Choroid plexus epithelial cell (primary cell): ENCODE measurements at regions not wholly inside any gene's neighbourhood (a gene's known extent, or its start where the extent isn't known, plus 50 kb on each side); places are given as distances from the start of the nearest gene placed in this dataset.
"Not testable (repeated sequence)": the region's sequence is repeated elsewhere in the genome, so short reads cannot be mapped to it uniquely, and the experiment has no call there.

Experiments used
- DNase-seq: peaks from one replicate; pipeline ENCODE4 v3.0.0-alpha.2; 2010; ENCODE audit warnings: low read depth
- H3K4me3 ChIP-seq: 2 replicates; pipeline ENCODE4 v1.5.1; 2011; ENCODE audit warnings: low read depth, mild to moderate bottlenecking, control low read depth, low read length, moderate library complexity
- CTCF ChIP-seq: conservative IDR thresholded peaks from 2 replicates; pipeline ENCODE4 v1.5.1; 2011; ENCODE audit warnings: low read depth, mild to moderate bottlenecking, control low read depth, inconsistent platforms, low read length, moderate library complexity

GRCh38 chrX:980587-981235, 231.7 kb downstream of the CRLF2 start:
- H3K4me3 ChIP-seq = no peak overlapping the region
- DNase-seq = no peak
- TF ChIP-seq CTCF = no peak

GRCh38 chrX:979127-979526, 233.3 kb downstream of the CRLF2 start:
- H3K4me3 ChIP-seq, DNase-seq: not testable (repeated sequence)

- DNase-seq = no peak
- no peak overlapping the region for H3K4me3 ChIP-seq
- TF ChIP-seq CTCF = no peak
Observed at GRCh38 chrX:973010-973632, 239.3 kb downstream of the CRLF2 start.

GRCh38 chrX:968148-968965, 244.1 kb downstream of the CRLF2 start:
- no peak for DNase-seq
- no peak overlapping the region for H3K4me3 ChIP-seq
- no peak for TF ChIP-seq CTCF

GRCh38 chrX:966396-967070, 245.9 kb downstream of the CRLF2 start:
- no peak for TF ChIP-seq CTCF
- no peak overlapping the region for H3K4me3 ChIP-seq
- no peak for DNase-seq

- no peak for TF ChIP-seq CTCF
- DNase-seq = no peak
- no peak overlapping the region for H3K4me3 ChIP-seq
Observed at GRCh38 chrX:964831-965416, 247.5 kb downstream of the CRLF2 start.

- TF ChIP-seq CTCF = no peak
- DNase-seq = no peak
- no peak overlapping the region for H3K4me3 ChIP-seq
Observed at GRCh38 chrX:960821-961220, 251.6 kb downstream of the CRLF2 start.
